ENCODE measurements at regions not wholly inside any gene's neighbourhood (a gene's known extent, or its start where the extent isn't known, plus 50 kb on each side); places are given as distances from the start of the nearest gene placed in this dataset.

GRCh38 chr2:188833331-188833730, 140.8 kb upstream of the COL3A1 start:
- Histone ChIP-seq H3K36me3 (ENCODE audit: control insufficient read depth in 3 of 3, insufficient read depth in 2 of 3, low read depth in 1 of 3, low read length in 3 of 3) (no peaks in the 10 kb centered on the region), H3K9me3 (ENCODE audit: control insufficient read depth in 2 of 2, insufficient read depth in 1 of 2, low read depth in 1 of 2, low read length in 1 of 2) (peaks cover 0 to 16% of the 10 kb centered on the region in 2 donors), H3K4me3 (ENCODE audit: low read depth in 1 of 3, low read length in 3 of 3) (no peak overlapping the region), H3K27me3 (ENCODE audit: control insufficient read depth in 3 of 3, insufficient read depth in 3 of 3, low read length in 3 of 3) (no peaks in the 10 kb centered on the region), H3K4me1 (ENCODE audit: control insufficient read depth in 3 of 3, insufficient read depth in 2 of 3, low read depth in 1 of 3, low read length in 2 of 3) (no peaks in the 10 kb centered on the region), H3K27ac (ENCODE audit: low read depth in 1 of 3, low read length in 2 of 3) (no peak overlapping the region)
- DNase-seq (no peak), FAIRE-seq (no peak)

DNA sequence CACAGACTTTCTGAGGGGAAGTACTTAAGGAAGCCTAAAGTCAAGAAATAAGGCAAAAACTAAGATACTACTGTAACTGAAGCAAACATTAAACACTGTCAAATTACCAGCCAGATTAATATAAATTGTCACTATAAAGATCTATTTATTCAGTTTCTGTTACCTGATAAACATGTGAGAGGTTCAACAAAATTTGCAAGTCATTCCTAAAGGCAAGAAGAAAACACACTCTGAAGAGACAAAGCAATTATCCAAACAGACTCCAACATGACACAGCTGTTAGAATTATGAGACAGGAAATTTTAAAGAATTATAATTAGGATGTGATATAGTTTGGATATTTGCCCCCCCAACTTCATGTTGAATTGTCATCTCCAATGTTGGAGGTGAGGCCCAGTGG, 140.4 kb upstream of the COL3A1 start:
- no peak for DNase-seq
- no peak for FAIRE-seq
- H3K27me3 ChIP-seq (ENCODE audit: control insufficient read depth in 3 of 3, insufficient read depth in 3 of 3, low read length in 3 of 3) = no peaks in the 10 kb centered on the region

GRCh38 chr2:188835006-188835405, 139.2 kb upstream of the COL3A1 start:
- Histone ChIP-seq H3K4me1 (ENCODE audit: control insufficient read depth in 3 of 3, insufficient read depth in 2 of 3, low read depth in 1 of 3, low read length in 2 of 3) (no peaks in the 10 kb centered on the region), H3K27me3 (ENCODE audit: control insufficient read depth in 3 of 3, insufficient read depth in 3 of 3, low read length in 3 of 3) (no peaks in the 10 kb centered on the region), H3K36me3 (ENCODE audit: control insufficient read depth in 3 of 3, insufficient read depth in 2 of 3, low read depth in 1 of 3, low read length in 3 of 3) (no peaks in the 10 kb centered on the region), H3K9me3 (ENCODE audit: control insufficient read depth in 2 of 2, insufficient read depth in 1 of 2, low read depth in 1 of 2, low read length in 1 of 2) (peaks cover 0 to 15% of the 10 kb centered on the region in 2 donors), H3K4me3 (ENCODE audit: low read depth in 1 of 3, low read length in 3 of 3) (no peak overlapping the region), H3K27ac (ENCODE audit: low read depth in 1 of 3, low read length in 2 of 3) (no peak overlapping the region)
- DNase-seq (no peak), FAIRE-seq (no peak)
- 2 to 30% (median 6%) methylated on average over 1 of the region's 1 CpG for WGBS, 3 donors

More for the DNA sequence above, 140.4 kb upstream of the COL3A1 start:
- peaks cover 0 to 16% of the 10 kb centered on the region in 2 donors for H3K9me3 ChIP-seq (ENCODE audit: control insufficient read depth in 2 of 2, insufficient read depth in 1 of 2, low read depth in 1 of 2, low read length in 1 of 2)
- no peaks in the 10 kb centered on the region for H3K36me3 ChIP-seq (ENCODE audit: control insufficient read depth in 3 of 3, insufficient read depth in 2 of 3, low read depth in 1 of 3, low read length in 3 of 3)
- H3K4me3 ChIP-seq (ENCODE audit: low read depth in 1 of 3, low read length in 3 of 3) = no peak overlapping the region
- no peaks in the 10 kb centered on the region for H3K4me1 ChIP-seq (ENCODE audit: control insufficient read depth in 3 of 3, insufficient read depth in 2 of 3, low read depth in 1 of 3, low read length in 2 of 3)
- no peak overlapping the region for H3K27ac ChIP-seq (ENCODE audit: low read depth in 1 of 3, low read length in 2 of 3)

DNA sequence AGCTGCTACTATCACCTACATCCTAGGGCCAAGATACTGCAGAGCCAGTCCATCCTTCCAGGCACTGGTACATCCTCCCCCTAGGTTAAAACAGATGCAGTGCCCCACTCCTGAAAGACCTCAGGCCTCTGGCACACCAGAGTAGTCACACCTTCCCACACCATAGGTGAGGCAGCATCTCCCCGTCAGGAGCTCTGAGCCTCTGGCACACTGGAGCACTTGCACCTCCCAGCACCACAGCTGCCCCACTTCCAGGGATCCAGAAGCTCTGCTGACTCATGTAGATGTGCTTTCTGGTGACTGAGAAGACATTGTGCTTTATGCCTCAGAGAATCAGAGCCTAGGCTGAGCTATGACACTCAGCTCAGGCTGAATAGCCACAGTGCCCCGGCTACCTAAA, 138.4 kb upstream of the COL3A1 start:
- WGBS, 3 donors = 89 to 97% (median 96%) methylated on average over 2 of the region's 2 CpGs
- Histone ChIP-seq H3K27ac (ENCODE audit: low read depth in 1 of 3, low read length in 2 of 3) (no peak overlapping the region), H3K36me3 (ENCODE audit: control insufficient read depth in 3 of 3, insufficient read depth in 2 of 3, low read depth in 1 of 3, low read length in 3 of 3) (no peaks in the 10 kb centered on the region), H3K4me1 (ENCODE audit: control insufficient read depth in 3 of 3, insufficient read depth in 2 of 3, low read depth in 1 of 3, low read length in 2 of 3) (no peaks in the 10 kb centered on the region), H3K9me3 (ENCODE audit: control insufficient read depth in 2 of 2, insufficient read depth in 1 of 2, low read depth in 1 of 2, low read length in 1 of 2) (peaks cover 0 to 17% of the 10 kb centered on the region in 2 donors), H3K27me3 (ENCODE audit: control insufficient read depth in 3 of 3, insufficient read depth in 3 of 3, low read length in 3 of 3) (no peaks in the 10 kb centered on the region), H3K4me3 (ENCODE audit: low read depth in 1 of 3, low read length in 3 of 3) (no peak overlapping the region)
- no peak for DNase-seq
- FAIRE-seq = no peak

- no peak for FAIRE-seq
- Histone ChIP-seq H3K9me3 (ENCODE audit: control insufficient read depth in 2 of 2, insufficient read depth in 1 of 2, low read depth in 1 of 2, low read length in 1 of 2) (peaks cover 0 to 8% of the 10 kb centered on the region in 2 donors), H3K27ac (ENCODE audit: low read depth in 1 of 3, low read length in 2 of 3) (no peak overlapping the region), H3K36me3 (ENCODE audit: control insufficient read depth in 3 of 3, insufficient read depth in 2 of 3, low read depth in 1 of 3, low read length in 3 of 3) (no peaks in the 10 kb centered on the region), H3K4me1 (ENCODE audit: control insufficient read depth in 3 of 3, insufficient read depth in 2 of 3, low read depth in 1 of 3, low read length in 2 of 3) (no peaks in the 10 kb centered on the region), H3K27me3 (ENCODE audit: control insufficient read depth in 3 of 3, insufficient read depth in 3 of 3, low read length in 3 of 3) (no peaks in the 10 kb centered on the region), H3K4me3 (ENCODE audit: low read depth in 1 of 3, low read length in 3 of 3) (no peak overlapping the region)
- DNase-seq = no peak
These were observed 128.5 kb upstream of the COL3A1 start for GRCh38 chr2:188845692-188846091.

DNA sequence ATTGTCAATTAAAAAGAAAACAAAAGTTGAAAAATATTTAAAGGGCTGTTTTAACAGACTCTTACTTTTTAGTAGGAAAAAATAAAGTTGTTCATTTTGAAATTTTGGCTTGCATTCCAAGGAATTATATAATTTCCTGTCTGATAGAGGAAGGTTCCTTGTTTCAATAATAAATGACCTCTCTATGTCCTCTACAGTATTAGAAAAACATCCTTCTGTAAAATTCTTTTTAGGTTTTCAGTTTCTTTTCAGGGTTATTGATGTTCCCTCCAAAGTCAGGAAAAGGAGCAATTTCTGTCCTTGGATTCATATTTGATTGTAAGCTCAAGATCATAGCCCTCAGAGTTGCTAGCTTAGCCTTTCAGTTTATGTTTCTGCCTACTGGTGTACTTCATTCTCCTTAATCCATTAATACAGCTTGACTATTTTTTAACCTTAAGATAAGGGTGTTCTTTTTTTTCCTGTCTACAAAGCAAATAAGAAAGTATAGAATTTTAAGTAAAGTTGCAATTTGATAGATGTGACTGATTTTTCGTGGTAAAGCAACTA, 125.2 kb upstream of the COL3A1 start:
- no peak for DNase-seq
- no peak for FAIRE-seq
- WGBS, 3 donors = 0 to 11% (median 0%) methylated on average over 1 of the region's 1 CpG
- no peaks in the 10 kb centered on the region for H3K27me3 ChIP-seq (ENCODE audit: control insufficient read depth in 3 of 3, insufficient read depth in 3 of 3, low read length in 3 of 3)
- H3K4me1 ChIP-seq (ENCODE audit: control insufficient read depth in 3 of 3, insufficient read depth in 2 of 3, low read depth in 1 of 3, low read length in 2 of 3) = no peaks in the 10 kb centered on the region
- no peak overlapping the region for H3K4me3 ChIP-seq (ENCODE audit: low read depth in 1 of 3, low read length in 3 of 3)
- H3K27ac ChIP-seq (ENCODE audit: low read depth in 1 of 3, low read length in 2 of 3) = no peak overlapping the region
- no peaks in the 10 kb centered on the region for H3K36me3 ChIP-seq (ENCODE audit: control insufficient read depth in 3 of 3, insufficient read depth in 2 of 3, low read depth in 1 of 3, low read length in 3 of 3)
- H3K9me3 ChIP-seq (ENCODE audit: control insufficient read depth in 2 of 2, insufficient read depth in 1 of 2, low read depth in 1 of 2, low read length in 1 of 2) = no peaks in the 10 kb centered on the region

- FAIRE-seq (no peak), DNase-seq (no peak)
- H3K27me3 ChIP-seq (ENCODE audit: control insufficient read depth in 3 of 3, insufficient read depth in 3 of 3, low read length in 3 of 3) = no peaks in the 10 kb centered on the region
- no peak overlapping the region for H3K27ac ChIP-seq (ENCODE audit: low read depth in 1 of 3, low read length in 2 of 3)
- H3K36me3 ChIP-seq (ENCODE audit: control insufficient read depth in 3 of 3, insufficient read depth in 2 of 3, low read depth in 1 of 3, low read length in 3 of 3) = no peaks in the 10 kb centered on the region
- 42 to 67% (median 48%) methylated on average over 2 of the region's 2 CpGs for WGBS, 3 donors
- no peak overlapping the region for H3K4me3 ChIP-seq (ENCODE audit: low read depth in 1 of 3, low read length in 3 of 3)
- H3K9me3 ChIP-seq (ENCODE audit: control insufficient read depth in 2 of 2, insufficient read depth in 1 of 2, low read depth in 1 of 2, low read length in 1 of 2) = no peaks in the 10 kb centered on the region
- no peaks in the 10 kb centered on the region for H3K4me1 ChIP-seq (ENCODE audit: control insufficient read depth in 3 of 3, insufficient read depth in 2 of 3, low read depth in 1 of 3, low read length in 2 of 3)
These were observed 123.4 kb upstream of the COL3A1 start for GRCh38 chr2:188850786-188851185.

DNA sequence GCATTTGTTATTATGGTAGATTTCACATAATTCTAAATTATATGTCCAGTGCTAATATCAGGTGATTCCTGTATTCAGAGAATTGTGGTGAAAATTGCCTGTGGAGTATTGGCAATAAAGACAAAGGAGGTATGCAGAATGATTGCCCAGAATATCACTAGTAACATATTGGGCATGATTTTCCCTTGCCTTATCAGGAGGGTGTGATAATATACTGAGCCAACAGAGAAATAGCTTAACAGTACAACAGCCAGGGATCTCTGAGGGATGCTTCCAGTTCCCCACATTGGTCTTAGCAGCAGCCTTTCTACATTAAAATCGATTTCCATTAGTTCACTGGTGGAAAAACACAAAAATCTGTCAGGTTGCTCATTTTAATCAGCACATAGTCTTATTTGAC, 122.9 kb upstream of the COL3A1 start:
- H3K4me1 ChIP-seq (ENCODE audit: control insufficient read depth in 3 of 3, insufficient read depth in 2 of 3, low read depth in 1 of 3, low read length in 2 of 3) = no peaks in the 10 kb centered on the region
- H3K27ac ChIP-seq (ENCODE audit: low read depth in 1 of 3, low read length in 2 of 3) = no peak overlapping the region
- FAIRE-seq = no peak
- H3K9me3 ChIP-seq (ENCODE audit: control insufficient read depth in 2 of 2, insufficient read depth in 1 of 2, low read depth in 1 of 2, low read length in 1 of 2) = no peaks in the 10 kb centered on the region
- DNase-seq = no peak
- H3K36me3 ChIP-seq (ENCODE audit: control insufficient read depth in 3 of 3, insufficient read depth in 2 of 3, low read depth in 1 of 3, low read length in 3 of 3) = no peaks in the 10 kb centered on the region
- no peaks in the 10 kb centered on the region for H3K27me3 ChIP-seq (ENCODE audit: control insufficient read depth in 3 of 3, insufficient read depth in 3 of 3, low read length in 3 of 3)
- WGBS, 3 donors = 4 to 58% (median 14%) methylated on average over 1 of the region's 1 CpG
- no peak overlapping the region for H3K4me3 ChIP-seq (ENCODE audit: low read depth in 1 of 3, low read length in 3 of 3)

DNA sequence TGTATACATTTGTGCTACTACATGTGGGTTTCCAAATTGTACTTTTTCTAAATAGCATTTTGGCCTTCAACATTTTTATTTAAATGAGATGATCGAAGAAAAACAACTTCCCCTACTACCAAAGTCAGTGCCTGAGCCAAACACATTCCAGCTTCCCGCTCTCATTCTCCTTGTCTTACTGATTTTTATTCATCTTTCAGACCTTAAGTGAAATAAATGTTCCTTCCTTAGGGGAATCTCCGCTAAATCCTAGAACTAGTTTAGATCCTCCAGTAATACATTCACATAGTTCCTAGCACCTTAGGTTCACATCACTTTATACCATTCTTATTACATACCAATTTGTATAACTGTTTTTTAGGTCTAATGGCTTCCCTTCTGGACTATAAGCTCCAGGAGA, 122.3 kb upstream of the COL3A1 start:
- no peaks in the 10 kb centered on the region for H3K4me1 ChIP-seq (ENCODE audit: control insufficient read depth in 3 of 3, insufficient read depth in 2 of 3, low read depth in 1 of 3, low read length in 2 of 3)
- H3K36me3 ChIP-seq (ENCODE audit: control insufficient read depth in 3 of 3, insufficient read depth in 2 of 3, low read depth in 1 of 3, low read length in 3 of 3) = no peaks in the 10 kb centered on the region
- no peak for DNase-seq
- H3K27ac ChIP-seq (ENCODE audit: low read depth in 1 of 3, low read length in 2 of 3) = no peak overlapping the region
- H3K9me3 ChIP-seq (ENCODE audit: control insufficient read depth in 2 of 2, insufficient read depth in 1 of 2, low read depth in 1 of 2, low read length in 1 of 2) = no peaks in the 10 kb centered on the region
- no peaks in the 10 kb centered on the region for H3K27me3 ChIP-seq (ENCODE audit: control insufficient read depth in 3 of 3, insufficient read depth in 3 of 3, low read length in 3 of 3)
- WGBS, 3 donors = 88 to 90% (median 89%) methylated on average over 3 of the region's 3 CpGs
- FAIRE-seq = no peak
- no peak overlapping the region for H3K4me3 ChIP-seq (ENCODE audit: low read depth in 1 of 3, low read length in 3 of 3)

Data from small intestine (tissue), 7 donors.